HUDEP-2 (cell line): ENCODE measurements at regions not wholly inside any gene's neighbourhood (a gene's known extent, or its start where the extent isn't known, plus 50 kb on each side); places are given as distances from the start of the nearest gene placed in this dataset.
A peak's percentile ranks its signal among the peaks of the same experiment; 100 is the strongest.
"Not testable (repeated sequence)": the region's sequence is repeated elsewhere in the genome, so short reads cannot be mapped to it uniquely, and the experiment has no call there.

Experiments used
- DNase-seq, 76 experiments: peaks; one replicate each; lab custom pipeline; 2025; ENCODE audit not compliant: unreplicated experiment in 76 of 76; lab: John Stamatoyannopoulos, UW

GRCh38 chr20:12180107-12180661 is 262.5 kb downstream of the BTBD3 start:
- no peak for DNase-seq

- DNase-seq, result no peak
Measured at GRCh38 chr20:12198281-12198680, 280.6 kb downstream of the BTBD3 start.

DNA sequence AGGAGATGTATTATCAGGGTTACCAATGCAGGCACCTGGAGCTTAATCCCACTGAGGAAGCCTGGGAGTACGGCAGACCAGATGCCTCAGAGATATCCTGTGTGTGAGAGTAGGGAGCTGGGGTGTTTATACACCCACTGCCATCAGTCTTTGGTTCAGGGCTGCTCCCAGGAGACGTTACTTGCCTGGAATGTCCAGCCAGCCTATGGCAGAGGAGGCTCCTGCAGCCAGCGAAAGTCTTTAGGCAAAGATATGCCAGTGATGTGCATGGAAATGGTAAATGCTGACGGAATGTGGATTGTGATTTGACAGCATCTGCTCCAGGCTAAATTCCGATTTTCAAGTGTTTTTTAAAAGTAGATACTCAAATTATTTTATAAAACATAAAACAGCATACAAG is 282.0 kb downstream of the BTBD3 start:
- DNase-seq, result no peak

DNA sequence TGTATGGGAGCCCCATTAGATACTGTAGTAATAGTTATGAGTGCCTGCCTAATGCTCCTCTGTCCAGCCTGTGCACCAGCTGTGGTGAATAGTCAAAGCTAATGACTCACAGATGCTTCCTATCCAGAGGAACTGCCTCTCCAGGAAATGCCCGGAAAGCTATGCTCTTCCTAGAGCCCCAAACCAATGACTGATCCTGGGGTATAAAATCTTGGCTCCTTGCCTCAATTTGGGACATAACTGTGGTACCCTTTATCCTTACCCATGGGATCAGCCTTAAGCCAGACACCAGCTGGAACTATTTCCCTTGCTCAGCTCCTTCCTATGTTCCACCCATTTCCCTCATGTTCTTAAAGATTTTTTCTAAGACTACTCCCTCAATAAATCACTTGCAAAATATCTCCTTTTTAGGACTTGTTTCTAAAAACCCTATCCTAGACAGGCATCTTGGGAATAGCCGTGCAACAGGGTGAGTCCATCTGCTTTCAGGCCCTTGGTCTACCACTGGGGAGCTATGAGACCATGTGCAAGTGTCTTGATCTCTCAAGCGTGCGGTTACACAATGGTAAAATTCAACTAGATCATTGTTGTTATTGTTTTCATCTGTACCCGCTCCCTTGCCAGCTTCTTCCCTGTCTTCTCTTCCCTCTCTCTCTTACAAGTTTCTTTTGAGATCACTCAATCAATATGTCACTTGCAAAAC is 283.7 kb downstream of the BTBD3 start:
- DNase-seq, result no peak

DNA sequence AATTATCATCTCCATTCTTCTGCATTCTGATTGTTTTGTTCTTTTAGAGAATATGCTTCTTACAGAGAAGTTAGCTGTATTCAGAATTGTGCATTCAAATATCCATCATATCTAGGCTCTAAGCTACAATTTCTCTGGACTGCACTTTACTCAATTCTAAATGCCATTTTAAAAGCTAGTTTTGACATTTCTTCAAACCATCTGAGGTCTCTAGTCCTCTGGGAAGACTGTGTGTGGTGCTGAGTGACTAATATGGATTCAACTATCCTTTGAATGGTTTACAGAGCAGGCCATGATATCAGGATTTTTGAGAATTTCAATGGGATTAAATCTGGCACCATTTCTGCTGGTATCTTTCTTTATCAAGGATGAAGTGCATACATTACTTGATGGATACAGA is 285.7 kb downstream of the BTBD3 start:
- no peak for DNase-seq

DNA sequence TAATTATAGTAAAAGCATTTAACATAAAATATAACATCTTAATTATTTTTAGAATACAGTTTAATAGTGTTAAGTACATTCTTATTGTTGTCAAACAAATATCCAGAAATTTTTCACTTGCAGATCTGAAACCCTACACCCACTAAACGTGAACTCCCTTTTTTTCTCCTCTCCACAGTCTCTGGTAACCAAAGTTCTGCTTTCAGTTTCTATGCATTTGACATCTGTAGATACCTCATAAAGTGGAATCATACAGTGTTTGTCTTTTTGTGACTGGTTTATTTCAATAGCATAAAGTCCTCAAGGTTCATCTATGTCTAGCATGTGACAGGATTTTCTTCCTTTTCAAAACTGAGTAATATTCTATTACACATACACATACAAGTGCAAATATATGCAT is 286.3 kb downstream of the BTBD3 start:
- no peak for DNase-seq

- peak in 2 of 76 experiments; percentile 0 for DNase-seq
Measured at GRCh38 chr20:12207875-12208274, 290.2 kb downstream of the BTBD3 start.

DNA sequence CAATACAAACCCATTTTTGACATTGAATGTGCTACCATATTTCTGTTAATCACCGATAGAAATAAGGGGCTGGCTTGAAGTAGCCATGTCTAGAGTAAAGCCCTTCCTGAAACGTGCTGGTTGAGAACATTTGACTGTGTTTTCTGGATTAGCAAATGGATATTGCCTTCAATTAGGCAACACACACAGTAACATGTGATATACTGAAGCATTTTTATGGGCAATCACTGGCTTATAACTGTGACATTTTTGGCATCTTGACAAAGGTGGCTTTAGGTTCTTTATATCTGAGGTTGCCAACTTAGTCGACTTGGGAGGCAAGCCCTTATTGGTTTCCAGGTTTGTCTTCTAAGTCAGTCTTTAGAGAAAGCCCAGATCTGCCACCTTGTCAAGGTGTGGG is 292.9 kb downstream of the BTBD3 start:
- no peak for DNase-seq

DNA sequence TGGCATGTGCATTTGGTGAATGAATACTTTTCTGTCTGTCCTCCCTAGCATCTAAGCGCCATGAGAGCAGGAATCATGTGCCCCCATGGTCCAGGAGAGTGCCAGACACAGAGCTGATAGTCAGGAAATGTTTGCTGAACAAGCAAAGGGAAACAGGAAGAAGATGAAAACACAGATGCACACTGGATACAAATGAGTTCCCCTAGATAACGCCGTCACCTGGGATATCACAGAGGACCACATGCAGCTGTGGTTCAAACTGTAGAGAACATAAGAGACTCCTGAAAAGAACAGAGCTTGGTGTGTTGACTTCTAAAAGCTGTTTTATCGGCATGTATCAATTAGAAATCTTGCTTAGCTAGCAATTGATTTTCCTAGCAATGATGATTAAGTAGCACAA is 293.7 kb downstream of the BTBD3 start:
- DNase-seq, result no peak

GRCh38 chr20:12217382-12217781 is 299.7 kb downstream of the BTBD3 start:
- DNase-seq, result no peak

GRCh38 chr20:12219798-12220197 is 302.1 kb downstream of the BTBD3 start:
- no peak for DNase-seq

DNA sequence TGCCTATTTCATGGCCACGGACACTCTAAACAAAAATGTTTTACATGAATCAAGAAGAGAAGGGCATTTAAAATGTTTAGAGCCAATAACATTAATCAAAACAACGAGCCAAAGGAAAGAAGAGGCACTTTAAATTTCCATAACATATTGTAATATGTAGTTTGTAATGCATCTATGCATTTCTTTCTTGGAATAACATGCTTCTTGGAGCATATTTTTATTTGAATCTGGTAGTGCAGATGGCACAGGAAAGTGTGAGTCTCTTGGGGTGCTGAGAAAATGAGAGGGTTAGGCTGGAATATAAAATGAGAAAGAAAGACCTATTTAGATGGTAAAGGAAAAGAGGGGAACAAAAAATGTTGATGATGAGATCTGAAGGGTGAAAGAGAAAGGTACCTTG is 305.4 kb downstream of the BTBD3 start:
- DNase-seq, result no peak

DNA sequence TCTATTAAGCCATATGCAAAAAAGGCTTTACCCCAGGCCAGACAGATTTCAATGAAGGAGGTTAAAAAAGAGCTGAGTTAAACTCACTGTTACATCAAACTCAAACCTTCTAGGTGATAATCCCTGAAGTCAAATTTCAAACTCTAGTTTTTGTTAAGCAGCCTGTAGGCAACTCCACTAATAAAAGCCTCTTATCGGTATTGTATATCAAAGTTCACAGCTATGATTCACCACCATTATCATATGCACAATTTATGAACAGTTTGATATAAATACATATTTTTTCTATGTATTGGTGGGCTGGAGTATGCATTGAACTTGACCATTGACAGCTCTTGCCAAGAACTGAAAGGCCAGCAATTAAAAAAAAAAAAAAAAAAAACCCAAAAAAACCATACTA is 308.2 kb downstream of the BTBD3 start:
- DNase-seq, result no peak

- DNase-seq, result no peak
Measured at GRCh38 chr20:12229891-12230290, 312.2 kb downstream of the BTBD3 start.

DNA sequence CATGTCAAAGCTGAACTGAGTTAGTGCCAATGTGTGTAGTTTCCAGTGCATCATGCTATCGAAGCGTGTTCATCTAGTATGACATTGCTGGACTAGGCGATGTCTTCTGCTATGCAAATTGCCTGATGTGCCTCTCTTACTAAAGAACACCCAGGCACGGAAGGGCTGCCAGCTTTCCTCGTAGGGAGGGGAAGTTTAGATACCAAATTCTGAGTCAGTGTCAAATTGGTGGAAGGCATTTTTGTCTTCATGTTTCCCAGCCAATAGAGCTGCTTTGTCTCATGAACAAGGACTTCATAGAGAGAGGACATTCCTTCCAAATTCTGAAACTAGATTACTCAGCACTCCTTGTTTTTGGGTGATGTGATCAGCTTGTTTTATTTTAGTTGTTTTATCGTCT is 320.1 kb downstream of the BTBD3 start:
- DNase-seq, result no peak

DNA sequence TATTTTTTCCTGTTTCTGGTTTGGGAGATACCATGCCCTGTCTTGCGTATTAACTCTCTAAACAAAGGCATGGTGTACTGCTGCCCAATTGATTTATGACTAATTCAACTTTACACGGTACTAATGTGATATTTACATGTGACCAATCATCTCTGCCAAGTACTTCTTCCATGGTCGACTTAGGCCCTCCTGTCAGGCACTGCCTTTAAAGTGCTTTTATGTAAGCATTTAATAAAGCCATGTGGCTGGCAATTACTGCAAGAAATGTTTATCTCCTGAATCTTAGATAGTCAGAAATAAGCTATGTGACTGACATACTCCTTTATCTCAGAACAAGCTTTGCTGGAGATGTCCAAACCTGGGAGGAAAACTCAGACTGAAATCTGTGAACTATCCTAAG is 323.4 kb downstream of the BTBD3 start:
- DNase-seq, result no peak

- no peak for DNase-seq
Measured at GRCh38 chr20:12243327-12243726, 325.6 kb downstream of the BTBD3 start.

GRCh38 chr20:12248481-12248880 is 330.8 kb downstream of the BTBD3 start:
- no peak for DNase-seq

DNA sequence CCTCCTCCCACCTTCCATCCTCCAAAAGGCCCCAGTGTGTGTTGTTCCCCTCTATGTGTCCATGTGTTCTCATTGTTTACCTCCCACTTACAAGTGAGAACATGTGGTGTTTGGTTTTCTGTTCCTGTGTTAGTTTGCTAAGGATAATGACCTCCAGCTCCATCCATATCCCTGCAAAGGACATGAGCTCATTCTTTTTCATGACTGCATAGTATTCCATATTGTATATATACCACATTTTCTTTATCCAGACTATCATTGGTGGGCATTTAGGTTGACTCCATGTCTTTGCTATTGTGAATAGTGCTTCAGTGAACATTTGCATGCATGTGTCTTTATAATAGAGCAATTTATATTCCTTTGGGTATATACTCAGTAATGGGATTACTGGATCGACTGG is 333.0 kb downstream of the BTBD3 start:
- DNase-seq, result not testable (repeated sequence)

GRCh38 chr20:12252793-12253192 is 335.1 kb downstream of the BTBD3 start:
- no peak for DNase-seq

- DNase-seq, result no peak
Measured at GRCh38 chr20:12255461-12255970, 337.8 kb downstream of the BTBD3 start.

DNA sequence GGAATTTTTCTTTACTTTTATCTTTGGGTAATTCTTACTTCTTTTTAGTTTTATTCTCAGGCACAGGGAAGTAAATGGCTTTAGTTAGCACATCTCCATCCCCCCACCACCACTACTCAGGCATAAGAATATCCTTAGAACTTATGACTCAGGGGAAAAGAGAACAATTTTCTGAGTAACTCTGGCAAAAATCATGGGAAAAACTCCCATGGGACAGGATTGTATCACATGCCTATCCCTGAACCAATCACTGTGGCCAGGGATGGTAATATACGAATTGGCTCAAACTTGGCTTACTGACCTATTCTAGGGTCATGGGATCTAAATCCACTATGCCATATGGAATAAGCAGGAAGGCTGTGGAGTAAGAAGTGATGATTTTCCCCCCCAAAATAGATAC is 339.1 kb downstream of the BTBD3 start:
- no peak for DNase-seq

DNA sequence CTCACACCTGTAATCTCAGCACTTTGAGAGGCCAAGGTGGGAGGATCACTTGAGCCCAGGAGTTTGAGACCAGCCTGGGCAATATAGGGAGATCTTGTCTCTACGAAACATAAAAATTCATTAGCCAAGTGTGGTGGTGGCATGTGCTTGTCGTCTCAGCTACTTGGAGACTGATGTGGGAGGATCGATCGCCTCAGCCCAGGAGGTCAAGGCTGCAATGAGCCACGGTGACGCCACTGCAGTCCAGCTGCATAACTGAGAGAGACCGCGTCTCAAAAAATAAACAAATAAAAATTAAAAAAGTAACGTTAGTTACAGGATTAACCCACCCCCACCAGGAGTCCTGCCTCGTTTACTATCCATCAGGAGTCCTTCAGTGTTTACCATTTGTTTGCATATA is 345.1 kb downstream of the BTBD3 start:
- DNase-seq, result no peak
